ENCODE measurements at regions not wholly inside any gene's neighbourhood (a gene's known extent, or its start where the extent isn't known, plus 50 kb on each side); places are given as distances from the start of the nearest gene placed in this dataset.

GRCh38 chr1:58874342-58874741 is 90.5 kb upstream of the JUN start (continued):
- TF ChIP-seq HDAC2 (IDR thresholded peaks at IDR 0.05; ENCODE audit: borderline replicate concordance in 1 of 2, low read depth in 2 of 2, low read length in 2 of 2) (no peak), YY1 (IDR thresholded peaks at IDR 0.05; ENCODE audit: low read depth, low read length) (no peak), TCF12 (IDR thresholded peaks at IDR 0.05; ENCODE audit: low read depth, low read length) (no peak), TAF1 (IDR thresholded peaks at IDR 0.05; ENCODE audit: low read depth, low read length) (no peak), JUND (IDR thresholded peaks at IDR 0.05; ENCODE audit: low read length) (no peak), EP300 (IDR thresholded peaks at IDR 0.05; ENCODE audit: borderline replicate concordance in 1 of 2, low read depth in 2 of 2, low read length in 2 of 2) (no peak), BCL11A (IDR thresholded peaks at IDR 0.05; ENCODE audit: low read depth in 2 of 2, low read length in 2 of 2) (no peak)

All from H1 (cell line).